GM18870 (cell line): ENCODE measurements at regions not wholly inside any gene's neighbourhood (a gene's known extent, or its start where the extent isn't known, plus 50 kb on each side); places are given as distances from the start of the nearest gene placed in this dataset.
A peak's percentile ranks its signal among the peaks of the same experiment; 100 is the strongest.
"Not testable (repeated sequence)": the region's sequence is repeated elsewhere in the genome, so short reads cannot be mapped to it uniquely, and the experiment has no call there.

Experiments used
- ATAC-seq: cut with Tn5 transposase; IDR thresholded peaks from one replicate; pipeline ENCODE4 v1.9.1; 2021; ENCODE audit warnings: moderate library complexity; ENCODE audit not compliant: unreplicated experiment

DNA sequence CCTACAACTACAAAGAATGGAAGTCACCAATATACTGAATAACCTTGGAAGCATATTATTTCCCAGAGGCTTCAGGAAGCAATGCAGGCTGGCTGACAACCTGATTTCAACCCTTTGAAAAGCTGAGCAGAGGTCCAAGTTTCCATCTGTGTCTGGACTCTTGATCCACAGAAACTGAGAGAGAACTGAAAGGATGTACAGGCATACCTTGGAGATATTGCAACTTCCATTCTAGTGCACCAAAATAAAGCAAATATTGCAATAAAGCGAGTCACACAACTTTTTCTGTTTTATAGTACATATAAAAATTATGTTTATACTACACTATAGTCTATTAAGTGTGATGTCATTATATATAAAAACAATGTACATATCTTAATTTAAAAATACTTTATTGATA is 85.3 kb downstream of the TYW3 start:
- ATAC-seq = no peak

DNA sequence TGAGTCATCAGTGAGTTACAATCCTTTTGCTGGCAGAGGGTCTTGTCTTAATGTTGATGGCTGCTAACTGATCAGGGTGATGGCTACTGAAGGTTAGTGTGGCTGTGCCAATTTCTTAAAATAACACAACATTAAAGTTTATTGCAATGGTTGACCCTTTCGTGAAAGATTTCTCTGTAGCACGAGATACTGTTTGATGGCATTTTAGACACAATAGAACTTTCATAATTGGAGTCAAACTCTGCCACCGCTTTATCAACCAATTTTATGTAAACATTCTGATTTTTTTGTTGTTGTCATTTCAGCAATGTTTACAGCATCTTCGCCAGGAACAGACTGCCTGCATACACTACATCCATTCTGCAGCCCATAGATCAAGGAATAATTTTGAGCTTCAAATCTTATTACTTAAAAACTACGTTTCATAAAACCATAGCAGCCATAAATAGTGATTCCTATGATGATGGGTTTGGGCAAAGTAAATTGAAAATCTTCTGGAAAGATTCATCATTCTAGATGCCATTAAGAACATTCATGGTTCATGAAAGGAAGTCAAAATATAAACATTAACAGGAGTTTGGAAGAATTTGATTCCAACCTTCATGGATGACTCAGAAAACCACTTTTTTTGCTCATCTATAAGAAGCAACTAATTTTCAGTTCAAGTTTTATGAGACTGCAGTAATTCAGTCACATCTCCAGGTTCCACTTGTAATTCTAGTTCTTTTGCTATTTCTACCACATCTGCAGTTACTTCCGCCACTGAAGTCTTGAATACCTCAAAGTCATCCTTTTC is 85.9 kb downstream of the TYW3 start:
- no peak for ATAC-seq

GRCh38 chr1:74822851-74823401 is 90.0 kb downstream of the TYW3 start:
- ATAC-seq = no peak

- ATAC-seq = peak; percentile 88
These were observed 91.7 kb downstream of the TYW3 start for GRCh38 chr1:74824497-74825107.

- ATAC-seq = no peak
These were observed 97.8 kb downstream of the TYW3 start for GRCh38 chr1:74830766-74831165.

DNA sequence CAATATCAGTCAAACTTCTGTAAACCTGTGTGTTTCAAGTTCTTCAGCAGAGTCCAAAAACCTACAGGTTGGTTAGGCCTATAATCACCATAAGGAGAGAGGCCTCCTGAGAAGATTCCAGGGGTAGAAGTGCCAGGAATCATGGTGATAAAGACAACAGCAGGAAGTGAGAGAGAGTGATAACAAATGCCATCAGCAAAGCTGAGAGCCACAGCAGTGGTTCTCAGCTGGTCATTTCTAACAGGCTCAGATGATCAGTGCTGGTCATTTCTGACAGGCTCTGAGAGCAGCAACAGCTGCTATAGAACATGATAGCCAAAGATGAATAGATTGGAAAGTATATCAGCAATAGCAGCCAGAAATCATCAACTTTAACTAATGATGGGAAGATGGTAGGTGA is 101.3 kb downstream of the TYW3 start:
- ATAC-seq = no peak

- ATAC-seq = no peak
These were observed 102.1 kb downstream of the TYW3 start for GRCh38 chr1:74835051-74835450.

GRCh38 chr1:74842726-74843125 is 109.8 kb downstream of the TYW3 start:
- ATAC-seq = no peak

DNA sequence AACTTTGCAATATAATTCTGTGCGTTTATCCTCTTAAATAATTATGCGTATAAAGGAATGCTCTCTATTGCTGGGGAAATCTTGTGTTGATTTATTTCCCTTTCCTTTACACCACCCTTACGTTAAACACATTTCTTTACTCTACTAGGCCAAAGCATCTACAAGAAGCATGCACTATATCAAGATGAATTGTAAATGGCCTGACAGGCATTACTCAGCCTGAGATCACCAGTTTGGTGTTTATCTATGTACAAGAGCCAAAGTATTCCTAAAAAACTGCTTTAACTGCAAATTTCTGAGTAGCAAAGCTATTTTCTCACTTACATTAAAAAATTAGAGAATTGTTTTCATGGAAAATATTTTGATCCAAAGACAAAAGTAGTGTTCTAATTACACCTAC is 114.8 kb downstream of the TYW3 start:
- no peak for ATAC-seq

- no peak for ATAC-seq
These were observed 120.8 kb downstream of the TYW3 start for GRCh38 chr1:74853756-74854155.

GRCh38 chr1:74856174-74856573 is 123.2 kb downstream of the TYW3 start:
- no peak for ATAC-seq

DNA sequence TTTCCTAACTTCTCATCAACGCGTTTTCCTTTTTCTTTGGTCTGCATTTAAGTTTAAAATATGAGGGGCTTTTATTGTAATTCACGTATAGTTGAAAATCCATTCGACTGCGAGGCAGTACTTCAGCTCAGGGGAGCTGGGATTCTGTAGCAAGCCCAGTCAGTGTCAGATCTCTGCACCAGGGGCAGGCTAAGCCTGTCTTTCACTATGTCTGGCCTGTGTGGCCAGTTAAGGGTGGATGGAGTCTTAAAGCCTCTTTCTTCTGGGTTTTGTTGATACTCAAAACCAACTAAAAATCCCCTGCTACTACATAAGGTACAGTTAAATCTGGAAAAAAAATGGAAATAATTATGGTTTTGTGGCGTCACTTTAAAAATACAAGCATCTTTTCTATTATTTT is 124.7 kb downstream of the TYW3 start:
- peak; percentile 29 for ATAC-seq

- peak; percentile 81 for ATAC-seq
These were observed 125.2 kb downstream of the TYW3 start for GRCh38 chr1:74858136-74858535.

- no peak for ATAC-seq
These were observed 128.9 kb downstream of the TYW3 start for GRCh38 chr1:74861867-74862266.

- no peak for ATAC-seq
These were observed 136.8 kb downstream of the TYW3 start for GRCh38 chr1:74869702-74870101.

DNA sequence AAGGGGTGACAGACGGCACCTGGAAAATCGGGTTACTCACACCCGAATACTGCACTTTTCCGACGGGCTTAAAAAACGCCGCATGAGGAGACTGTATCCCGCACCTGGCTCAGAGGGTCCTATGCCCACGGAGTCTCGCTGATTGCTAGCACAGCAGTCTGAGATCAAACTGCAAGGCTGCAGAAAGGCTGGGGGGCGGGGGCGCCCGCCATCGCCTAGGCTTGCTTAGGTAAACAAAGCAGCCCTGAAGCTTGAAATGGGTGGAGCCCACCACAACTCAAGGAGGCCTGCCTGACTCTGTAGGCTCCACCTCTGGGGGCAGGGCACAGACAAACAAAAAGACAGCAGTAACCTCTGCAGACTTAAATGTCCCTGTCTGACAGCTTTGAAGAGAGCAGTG is 144.4 kb downstream of the TYW3 start:
- not testable (repeated sequence) for ATAC-seq

DNA sequence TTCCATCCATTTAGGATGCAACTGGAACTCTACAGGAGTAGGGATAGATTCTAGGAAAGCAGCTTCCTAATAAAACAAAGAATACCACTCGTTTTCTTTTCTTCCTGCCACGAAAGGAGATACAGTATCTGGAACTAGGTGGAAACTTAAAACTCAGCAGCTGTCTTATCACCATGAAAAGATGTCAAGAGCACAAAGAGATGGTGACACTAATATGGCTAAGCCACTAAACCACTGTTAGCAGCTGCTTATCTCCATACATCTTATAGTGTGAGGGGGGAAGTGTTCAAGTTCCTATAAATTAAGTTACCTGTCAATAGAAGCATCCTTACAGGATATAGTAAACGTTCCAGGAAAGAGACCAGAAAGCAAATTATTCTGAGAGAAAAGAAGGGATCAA is 162.5 kb downstream of the TYW3 start:
- no peak for ATAC-seq

- no peak for ATAC-seq
These were observed 175.2 kb downstream of the TYW3 start for GRCh38 chr1:74908131-74908530.

DNA sequence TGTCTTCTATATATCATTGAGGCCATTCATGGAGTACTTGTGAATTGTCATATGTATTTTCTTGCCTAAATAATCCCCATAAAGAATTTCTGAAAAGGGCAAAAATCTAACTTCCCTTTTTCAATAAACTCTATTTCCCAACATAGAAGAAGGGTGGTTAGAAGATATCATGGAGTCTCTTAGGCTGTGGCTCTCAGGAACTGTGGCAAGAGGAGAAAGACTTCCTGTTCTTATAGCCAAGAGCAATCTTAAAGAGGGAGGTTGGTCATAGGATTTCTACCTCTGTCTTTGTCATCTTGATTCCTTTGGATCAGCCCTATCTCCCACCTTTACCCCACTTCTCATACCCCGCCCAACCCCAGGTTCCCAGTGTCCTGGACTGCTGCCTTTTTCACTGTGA is 175.8 kb downstream of the TYW3 start:
- ATAC-seq = no peak

GRCh38 chr1:74913978-74914377 is 181.0 kb downstream of the TYW3 start:
- no peak for ATAC-seq

DNA sequence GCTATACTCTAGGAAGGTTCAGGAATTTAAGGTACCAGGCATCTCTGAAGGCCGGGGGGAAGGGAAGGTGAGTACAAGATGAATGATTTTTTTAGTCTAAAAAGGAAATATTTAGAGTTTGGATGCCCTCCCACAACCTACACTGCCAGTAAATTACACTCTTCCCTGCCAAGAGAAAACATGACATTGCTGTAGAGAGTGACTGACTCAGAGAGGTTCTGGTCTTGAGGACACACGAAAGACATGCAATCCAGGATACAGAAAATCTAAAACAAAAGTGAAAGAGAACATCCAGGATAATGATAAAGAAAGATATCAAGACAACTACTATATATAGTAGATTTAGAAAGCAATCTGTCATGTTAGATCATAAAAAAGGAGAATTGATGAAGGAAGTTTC is 200.5 kb downstream of the TYW3 start:
- no peak for ATAC-seq

- ATAC-seq = no peak
These were observed 198.7 kb upstream of the LHX8 start for GRCh38 chr1:74935446-74935845.
